ENCODE measurements at regions not wholly inside any gene's neighbourhood (a gene's known extent, or its start where the extent isn't known, plus 50 kb on each side); places are given as distances from the start of the nearest gene placed in this dataset.

- dilution Hi-C loops (cut with MboI; ENCODE audit: extremely low pct_ligation_motif_present, low sequenced_read_pairs): no loop called here
- no peak for FAIRE-seq
- Histone ChIP-seq H3K4me3 (replicated peaks in 1 of 3; ENCODE audit: insufficient read depth in 1 of 3, low read depth in 1 of 3, low read length in 3 of 3) (no peak overlapping the region), H3K4me2 (ENCODE audit: insufficient read depth, low read length) (no peak overlapping the region), H3K79me2 (ENCODE audit: control insufficient read depth, insufficient read depth, low read length) (no peaks in the 10 kb centered on the region), H3K27ac (ENCODE audit: insufficient read depth, low read depth, low read length) (no peak overlapping the region), H2AFZ (ENCODE audit: low read depth, low read length) (no peak overlapping the region), H4K20me1 (replicated peaks; ENCODE audit: control insufficient read depth, extremely low read depth, insufficient read depth, low read length) (no peaks in the 10 kb centered on the region), H3K4me1 (ENCODE audit: control insufficient read depth, extremely low read depth, insufficient read depth, low read length) (no peaks in the 10 kb centered on the region), H3K36me3 (ENCODE audit: control insufficient read depth in 2 of 2, extremely low read depth in 1 of 2, insufficient read depth in 2 of 2, low read length in 2 of 2) (no peaks in the 10 kb centered on the region), H3K9me1 (replicated peaks; ENCODE audit: control insufficient read depth, extremely low read depth, insufficient read depth, low read length) (no peaks in the 10 kb centered on the region), H3K27me3 (ENCODE audit: control insufficient read depth in 2 of 2, insufficient read depth in 2 of 2, low read length in 2 of 2) (no peaks in the 10 kb centered on the region), H3K9ac (replicated peaks; ENCODE audit: extremely low read depth, insufficient read depth, low read length) (no peak overlapping the region), H3K9me3 (replicated peaks; ENCODE audit: control insufficient read depth, insufficient read depth, low read length) (no peaks in the 10 kb centered on the region)
- BruUV-seq (replicated peaks): no TSS peak
- POLR2A ChIA-PET: interaction anchor here (0.6 kb wide), 1 partner anchor 186 kb away, joined by 3 read pairs; no protein-coding TSS in a partner anchor
- CTCF ChIA-PET: interaction anchor here (1.6 kb wide), 1 partner anchor 15 kb away, joined by 3 read pairs; no protein-coding TSS in a partner anchor
- intact Hi-C loops (cut with micrococcal nuclease): no loop called here
- TF ChIP-seq, protein P1, sequence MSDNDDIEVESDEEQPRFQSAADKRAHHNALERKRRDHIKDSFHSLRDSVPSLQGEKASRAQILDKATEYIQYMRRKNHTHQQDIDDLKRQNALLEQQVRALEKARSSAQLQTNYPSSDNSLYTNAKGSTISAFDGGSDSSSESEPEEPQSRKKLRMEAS (IDR thresholded peaks at IDR 0.05; ENCODE audit: insufficient read depth, insufficient read length): no peak
- no peak for DNase-seq (ENCODE audit: low read depth, low spot score)
These were observed 204.3 kb upstream of the STAC start for GRCh38 chr3:36175916-36176461.

GRCh38 chr3:36178018-36178417 lies 202.3 kb upstream of the STAC start:
- no peaks in the 10 kb centered on the region for H3K27me3 ChIP-seq (ENCODE audit: control insufficient read depth in 2 of 2, insufficient read depth in 2 of 2, low read length in 2 of 2)
- H2AFZ ChIP-seq (ENCODE audit: low read depth, low read length): no peak overlapping the region
- ChIA-PET CTCF (no interaction called here), POLR2A (no interaction called here)
- intact Hi-C loops (cut with micrococcal nuclease): no loop called here
- H3K9me3 ChIP-seq (replicated peaks; ENCODE audit: control insufficient read depth, insufficient read depth, low read length): no peaks in the 10 kb centered on the region
- H3K36me3 ChIP-seq (ENCODE audit: control insufficient read depth in 2 of 2, extremely low read depth in 1 of 2, insufficient read depth in 2 of 2, low read length in 2 of 2): no peaks in the 10 kb centered on the region
- dilution Hi-C loops (cut with MboI; ENCODE audit: extremely low pct_ligation_motif_present, low sequenced_read_pairs): no loop called here
- H3K9me1 ChIP-seq (replicated peaks; ENCODE audit: control insufficient read depth, extremely low read depth, insufficient read depth, low read length): no peaks in the 10 kb centered on the region
- TF ChIP-seq JUN (IDR thresholded peaks at IDR 0.05; ENCODE audit: borderline replicate concordance, insufficient read depth, insufficient read length, low read depth) (no peak), CTCF (IDR thresholded peaks at IDR 0.05; ENCODE audit: extremely low read depth in 1 of 2, insufficient read depth in 1 of 2, low read depth in 1 of 2, low read length in 2 of 2) (no peak), POLR2AphosphoS5 (IDR thresholded peaks at IDR 0.05; ENCODE audit: insufficient read depth, low read depth, low read length) (no peak), MYC (IDR thresholded peaks at IDR 0.05; ENCODE audit: low read depth, low read length) (no peak), POLR2A (IDR thresholded peaks at IDR 0.05; ENCODE audit: low read depth, low read length) (no peak), EZH2 (IDR thresholded peaks at IDR 0.05; ENCODE audit: borderline replicate concordance, low read depth, low read length, severe bottlenecking) (no peak), FOS (IDR thresholded peaks at IDR 0.05; ENCODE audit: borderline replicate concordance, insufficient read depth, low read length) (no peak), GATA2 (IDR thresholded peaks at IDR 0.05; ENCODE audit: insufficient read depth, insufficient read length, low read depth, low read length) (no peak)
- TF ChIP-seq, protein P1 (IDR thresholded peaks at IDR 0.05; ENCODE audit: insufficient read depth, insufficient read length): no peak
- FAIRE-seq (no peak), DNase-seq (ENCODE audit: low read depth, low spot score) (no peak)
- no peaks in the 10 kb centered on the region for H4K20me1 ChIP-seq (replicated peaks; ENCODE audit: control insufficient read depth, extremely low read depth, insufficient read depth, low read length)
- no peak overlapping the region for H3K4me2 ChIP-seq (ENCODE audit: insufficient read depth, low read length)
- BruUV-seq (replicated peaks): no TSS peak
- H3K4me1 ChIP-seq (ENCODE audit: control insufficient read depth, extremely low read depth, insufficient read depth, low read length): no peaks in the 10 kb centered on the region
- no peak overlapping the region for H3K9ac ChIP-seq (replicated peaks; ENCODE audit: extremely low read depth, insufficient read depth, low read length)
- no peak overlapping the region for H3K4me3 ChIP-seq (replicated peaks in 1 of 3; ENCODE audit: insufficient read depth in 1 of 3, low read depth in 1 of 3, low read length in 3 of 3)
- H3K79me2 ChIP-seq (ENCODE audit: control insufficient read depth, insufficient read depth, low read length): no peaks in the 10 kb centered on the region
- no peak overlapping the region for H3K27ac ChIP-seq (ENCODE audit: insufficient read depth, low read depth, low read length)
